Tibial nerve (tissue), 3 donors: ENCODE measurements at regions not wholly inside any gene's neighbourhood (a gene's known extent, or its start where the extent isn't known, plus 50 kb on each side); places are given as distances from the start of the nearest gene placed in this dataset.

ENCODE experiments used
- CTCF ChIP-seq, 5 experiments: fragments of 200-600 bp in 3 of 5; fragments of 450-650 bp in 2 of 5; sonication (generic) in 3 of 5; IDR thresholded peaks; one replicate each; pipeline ENCODE4 v1.5.1; 2016 to 2019; ENCODE audit warnings: antibody characterized with exemption in 5 of 5, mild to moderate bottlenecking in 3 of 5, moderate library complexity in 2 of 5
- POLR2A ChIP-seq, 2 donors: fragments of 450-650 bp; IDR thresholded peaks; one replicate each; pipeline ENCODE4 v1.6.1; 2017; ENCODE audit warnings: antibody characterized with exemption in 2 of 2, mild to moderate bottlenecking in 2 of 2, moderate library complexity in 2 of 2

- TF ChIP-seq POLR2A (IDR thresholded peaks at IDR 0.05) (no peak), CTCF (IDR thresholded peaks at IDR 0.05) (no peak)
Measured at GRCh38 chr3:116947148-116947547, 237.6 kb downstream of the TUSC7 start.
